DND-41 (cell line): ENCODE measurements at regions not wholly inside any gene's neighbourhood (a gene's known extent, or its start where the extent isn't known, plus 50 kb on each side); places are given as distances from the start of the nearest gene placed in this dataset.

Source experiments
- EZH2 ChIP-seq: IDR thresholded peaks from 3 replicates; pipeline ENCODE4 v1.6.1; 2012; ENCODE audit warnings: borderline replicate concordance, low read depth, mild to moderate bottlenecking, moderate library complexity, low read length, inconsistent platforms; ENCODE audit not compliant: severe bottlenecking
- TF ChIP-seq, protein P1 (sequence below): IDR thresholded peaks from 2 replicates; pipeline ENCODE4 v1.5.1; 2012; ENCODE audit warnings: borderline replicate concordance, low read length, moderate library complexity, mild to moderate bottlenecking; ENCODE audit not compliant: poor library complexity, severe bottlenecking; ENCODE audit errors: extremely low read depth

DNA sequence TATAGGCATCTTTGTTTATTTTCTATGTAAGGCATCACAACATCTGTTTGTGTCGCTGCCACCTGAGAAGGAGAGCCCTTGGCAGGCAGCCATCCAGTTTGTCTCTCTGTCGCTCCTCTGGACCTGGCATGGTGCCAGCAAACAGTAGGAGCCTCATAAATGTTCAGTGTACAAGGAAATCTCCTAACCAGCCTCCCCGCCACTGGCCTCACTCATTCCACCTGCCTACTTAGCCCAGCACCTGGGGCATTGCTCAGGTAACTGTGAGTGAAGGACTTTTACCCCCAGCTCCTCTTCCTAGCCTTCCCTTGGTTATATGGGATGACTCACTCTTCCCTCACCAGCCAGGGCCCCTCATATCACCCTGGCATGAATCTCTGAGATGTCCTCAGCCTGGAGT lies 61.7 kb upstream of the NPTX2 start:
- TF ChIP-seq, protein P1, sequence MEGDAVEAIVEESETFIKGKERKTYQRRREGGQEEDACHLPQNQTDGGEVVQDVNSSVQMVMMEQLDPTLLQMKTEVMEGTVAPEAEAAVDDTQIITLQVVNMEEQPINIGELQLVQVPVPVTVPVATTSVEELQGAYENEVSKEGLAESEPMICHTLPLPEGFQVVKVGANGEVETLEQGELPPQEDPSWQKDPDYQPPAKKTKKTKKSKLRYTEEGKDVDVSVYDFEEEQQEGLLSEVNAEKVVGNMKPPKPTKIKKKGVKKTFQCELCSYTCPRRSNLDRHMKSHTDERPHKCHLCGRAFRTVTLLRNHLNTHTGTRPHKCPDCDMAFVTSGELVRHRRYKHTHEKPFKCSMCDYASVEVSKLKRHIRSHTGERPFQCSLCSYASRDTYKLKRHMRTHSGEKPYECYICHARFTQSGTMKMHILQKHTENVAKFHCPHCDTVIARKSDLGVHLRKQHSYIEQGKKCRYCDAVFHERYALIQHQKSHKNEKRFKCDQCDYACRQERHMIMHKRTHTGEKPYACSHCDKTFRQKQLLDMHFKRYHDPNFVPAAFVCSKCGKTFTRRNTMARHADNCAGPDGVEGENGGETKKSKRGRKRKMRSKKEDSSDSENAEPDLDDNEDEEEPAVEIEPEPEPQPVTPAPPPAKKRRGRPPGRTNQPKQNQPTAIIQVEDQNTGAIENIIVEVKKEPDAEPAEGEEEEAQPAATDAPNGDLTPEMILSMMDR, result no peak
- no peak for TF ChIP-seq EZH2
